Esophagus squamous epithelium (tissue), 4 donors: ENCODE measurements at regions not wholly inside any gene's neighbourhood (a gene's known extent, or its start where the extent isn't known, plus 50 kb on each side); places are given as distances from the start of the nearest gene placed in this dataset.

Experiments
- POLR2A ChIP-seq, 4 donors: fragments of 450-650 bp; IDR thresholded peaks; one replicate each; pipeline ENCODE4 v1.6.1; 2017; ENCODE audit warnings: antibody characterized with exemption in 4 of 4, mild to moderate bottlenecking in 4 of 4, moderate library complexity in 3 of 4
- TF ChIP-seq, protein P1 (sequence below), 6 experiments: fragments of 450-650 bp in 4 of 6; fragments of 200-600 bp in 2 of 6; sonication (generic) in 2 of 6; IDR thresholded peaks; one replicate each; pipeline ENCODE4 v1.5.1; 2016 to 2019; ENCODE audit warnings: antibody characterized with exemption in 6 of 6, mild to moderate bottlenecking in 4 of 6, moderate library complexity in 4 of 6

DNA sequence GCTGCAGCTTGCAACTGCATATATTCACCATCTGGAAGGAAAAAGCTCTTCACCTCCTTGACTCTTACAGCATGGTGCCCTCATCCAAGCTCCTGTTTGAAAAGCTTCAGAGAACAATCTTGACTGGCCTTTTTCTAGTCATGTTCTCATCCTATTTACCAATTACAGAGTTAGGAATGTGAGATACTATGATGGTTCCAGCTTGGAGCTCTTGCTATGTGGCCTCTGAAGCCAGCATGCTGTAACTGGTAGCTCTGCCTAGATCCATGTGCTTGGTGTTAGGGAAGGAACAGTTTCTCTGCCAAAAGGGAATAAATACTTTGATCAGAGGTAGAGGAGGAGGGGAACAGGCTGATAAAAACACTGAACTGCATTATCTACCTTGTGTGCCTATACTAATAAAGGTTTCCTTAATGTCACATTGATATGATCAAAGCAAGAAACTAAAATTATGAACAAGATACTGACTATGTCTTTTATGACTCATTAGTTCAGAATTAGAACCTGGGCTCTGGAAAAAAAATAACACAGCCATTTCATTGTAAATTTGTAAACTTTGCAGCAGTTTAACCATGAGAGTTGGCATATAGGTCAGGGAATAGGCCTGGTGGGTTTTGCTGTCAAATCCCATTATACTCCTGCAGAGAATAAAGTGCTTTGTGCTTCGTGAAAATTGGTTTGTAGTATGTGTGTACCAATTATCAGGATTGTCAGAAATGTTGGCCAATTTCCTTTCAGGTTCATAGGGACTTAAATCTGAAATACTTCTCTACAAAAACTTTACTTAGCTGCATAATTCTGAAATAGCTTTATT lies 92.7 kb downstream of the LEPR start:
- TF ChIP-seq, protein P1, sequence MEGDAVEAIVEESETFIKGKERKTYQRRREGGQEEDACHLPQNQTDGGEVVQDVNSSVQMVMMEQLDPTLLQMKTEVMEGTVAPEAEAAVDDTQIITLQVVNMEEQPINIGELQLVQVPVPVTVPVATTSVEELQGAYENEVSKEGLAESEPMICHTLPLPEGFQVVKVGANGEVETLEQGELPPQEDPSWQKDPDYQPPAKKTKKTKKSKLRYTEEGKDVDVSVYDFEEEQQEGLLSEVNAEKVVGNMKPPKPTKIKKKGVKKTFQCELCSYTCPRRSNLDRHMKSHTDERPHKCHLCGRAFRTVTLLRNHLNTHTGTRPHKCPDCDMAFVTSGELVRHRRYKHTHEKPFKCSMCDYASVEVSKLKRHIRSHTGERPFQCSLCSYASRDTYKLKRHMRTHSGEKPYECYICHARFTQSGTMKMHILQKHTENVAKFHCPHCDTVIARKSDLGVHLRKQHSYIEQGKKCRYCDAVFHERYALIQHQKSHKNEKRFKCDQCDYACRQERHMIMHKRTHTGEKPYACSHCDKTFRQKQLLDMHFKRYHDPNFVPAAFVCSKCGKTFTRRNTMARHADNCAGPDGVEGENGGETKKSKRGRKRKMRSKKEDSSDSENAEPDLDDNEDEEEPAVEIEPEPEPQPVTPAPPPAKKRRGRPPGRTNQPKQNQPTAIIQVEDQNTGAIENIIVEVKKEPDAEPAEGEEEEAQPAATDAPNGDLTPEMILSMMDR (IDR thresholded peaks at IDR 0.05) = no peak
- no peak for TF ChIP-seq POLR2A (IDR thresholded peaks at IDR 0.05)
